ENCODE measurements at regions not wholly inside any gene's neighbourhood (a gene's known extent, or its start where the extent isn't known, plus 50 kb on each side); places are given as distances from the start of the nearest gene placed in this dataset.

GRCh38 chr4:157591245-157591644, 370.7 kb downstream of the GRIA2 start:
- no peaks in the 10 kb centered on the region for H3F3A ChIP-seq (replicated peaks; ENCODE audit: insufficient read depth)
- POLR2A ChIA-PET, result no interaction called here
- H3K9me3 ChIP-seq, result no peaks in the 10 kb centered on the region
- DNase-seq, result no peak
- CTCF ChIA-PET, result interaction anchor here (0.5 kb wide), 1 partner anchor 187 kb away, joined by 3 read pairs; no protein-coding TSS in a partner anchor
- TF ChIP-seq JUND (IDR thresholded peaks at IDR 0.05) (no peak), TAF1 (IDR thresholded peaks at IDR 0.05; ENCODE audit: borderline replicate concordance, low read depth, low read length) (no peak), CHD2 (IDR thresholded peaks at IDR 0.05; ENCODE audit: low read length, partially characterized antibody) (no peak), ELF1 (IDR thresholded peaks at IDR 0.05) (no peak), REST (IDR thresholded peaks at IDR 0.05; ENCODE audit: low read depth, low read length) (no peak), RXRA (IDR thresholded peaks at IDR 0.05; ENCODE audit: borderline replicate concordance, low read depth) (no peak)
- no peaks in the 10 kb centered on the region for H4K20me1 ChIP-seq (ENCODE audit: insufficient read depth)
- H2AFZ ChIP-seq (ENCODE audit: low read depth), result no peak overlapping the region
- H3K27me3 ChIP-seq (ENCODE audit: insufficient read depth), result no peaks in the 10 kb centered on the region
- no peak overlapping the region for H3K27ac ChIP-seq (ENCODE audit: low read depth in 2 of 2, low read length in 1 of 2)
- no peak overlapping the region for H3K9ac ChIP-seq
- no peaks in the 10 kb centered on the region for H3K9me2 ChIP-seq
- H3K4me3 ChIP-seq (ENCODE audit: low read depth in 2 of 2, low read length in 1 of 2), result no peak overlapping the region
- no peaks in the 10 kb centered on the region for H3K79me2 ChIP-seq (ENCODE audit: insufficient read depth)
- H3K4me1 ChIP-seq (ENCODE audit: control insufficient read depth in 1 of 2, insufficient read depth in 2 of 2, low read depth in 1 of 2, low read length in 1 of 2), result no peaks in the 10 kb centered on the region
- no peak overlapping the region for H3K4me2 ChIP-seq
- no peaks in the 10 kb centered on the region for H3K36me3 ChIP-seq (replicated peaks in 1 of 2; ENCODE audit: control insufficient read depth in 1 of 2, insufficient read depth in 2 of 2, low read length in 1 of 2)

GRCh38 chr4:157590679-157591078, 370.2 kb downstream of the GRIA2 start:
- Histone ChIP-seq H3F3A (replicated peaks; ENCODE audit: insufficient read depth) (no peaks in the 10 kb centered on the region), H3K9me2 (no peaks in the 10 kb centered on the region), H3K36me3 (replicated peaks in 1 of 2; ENCODE audit: control insufficient read depth in 1 of 2, insufficient read depth in 2 of 2, low read length in 1 of 2) (no peaks in the 10 kb centered on the region), H3K9me3 (no peaks in the 10 kb centered on the region), H4K20me1 (ENCODE audit: insufficient read depth) (no peaks in the 10 kb centered on the region), H3K4me2 (no peak overlapping the region), H2AFZ (ENCODE audit: low read depth) (no peak overlapping the region), H3K27ac (ENCODE audit: low read depth in 2 of 2, low read length in 1 of 2) (no peak overlapping the region), H3K9ac (no peak overlapping the region), H3K4me3 (ENCODE audit: low read depth in 2 of 2, low read length in 1 of 2) (no peak overlapping the region), H3K79me2 (ENCODE audit: insufficient read depth) (no peaks in the 10 kb centered on the region), H3K4me1 (ENCODE audit: control insufficient read depth in 1 of 2, insufficient read depth in 2 of 2, low read depth in 1 of 2, low read length in 1 of 2) (no peaks in the 10 kb centered on the region), H3K27me3 (ENCODE audit: insufficient read depth) (no peaks in the 10 kb centered on the region)
- TF ChIP-seq POLR2AphosphoS5 (IDR thresholded peaks at IDR 0.05; ENCODE audit: low read depth, low read length) (no peak), YY1 (IDR thresholded peaks at IDR 0.05; ENCODE audit: low read depth) (no peak), RXRA (IDR thresholded peaks at IDR 0.05; ENCODE audit: borderline replicate concordance, low read depth) (no peak), IRF3 (IDR thresholded peaks at IDR 0.05; ENCODE audit: low read depth, low read length) (no peak), REST (IDR thresholded peaks at IDR 0.05; ENCODE audit: low read depth, low read length) (no peak), RCOR1 (IDR thresholded peaks at IDR 0.05; ENCODE audit: low read length) (no peak)
- DNase-seq, result no peak
- WGBS (ENCODE audit: low lambda C conversion rate), result 50% methylated on average over 2 of the region's 2 CpGs
- ChIA-PET POLR2A (no interaction called here), CTCF (interaction anchor here (0.5 kb wide), 1 partner anchor 186 kb away, joined by 3 read pairs; no protein-coding TSS in a partner anchor)
